ENCODE measurements at regions not wholly inside any gene's neighbourhood (a gene's known extent, or its start where the extent isn't known, plus 50 kb on each side); places are given as distances from the start of the nearest gene placed in this dataset.

DNA sequence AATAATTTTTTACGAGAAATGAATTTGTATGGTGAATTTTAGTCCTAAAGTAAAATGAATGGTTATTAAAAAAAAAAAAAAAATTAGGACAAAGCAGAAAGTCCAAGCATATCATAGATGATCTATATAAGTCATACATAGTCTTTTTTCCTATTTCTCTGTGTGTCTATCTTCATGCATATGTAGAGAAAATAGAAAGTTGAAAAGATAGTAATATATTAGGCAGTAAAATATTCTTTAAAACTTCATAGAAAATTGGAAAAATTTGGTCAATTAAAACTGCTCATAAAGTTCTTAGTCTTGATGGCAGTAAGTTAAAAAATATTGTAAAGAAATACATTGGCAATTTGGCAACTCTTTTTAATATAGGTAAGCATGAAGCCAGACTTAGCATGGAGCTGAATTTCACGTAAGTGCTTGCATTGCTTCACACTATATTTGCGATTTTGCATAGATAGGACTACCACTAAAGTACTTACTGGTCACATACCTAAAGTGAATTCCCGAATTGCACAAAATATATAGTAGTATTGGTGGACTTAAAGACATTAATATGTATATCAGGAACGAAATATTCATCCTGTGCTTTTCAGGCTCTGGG is 303.8 kb downstream of the IPO8 start:
- no peaks in the 10 kb centered on the region for H3K27me3 ChIP-seq (ENCODE audit: control insufficient read depth, extremely low read depth, insufficient read depth, low read length)
- no peak overlapping the region for H3K9ac ChIP-seq (ENCODE audit: control insufficient read depth, extremely low read depth, insufficient read depth, low read length)
- no peak overlapping the region for H2AFZ ChIP-seq (ENCODE audit: control insufficient read depth, low read length)
- H3K27ac ChIP-seq (ENCODE audit: control insufficient read depth, insufficient read depth, low read length): no peak overlapping the region
- H3K79me2 ChIP-seq (ENCODE audit: control insufficient read depth, insufficient read depth, low read length): no peaks in the 10 kb centered on the region
- no peaks in the 10 kb centered on the region for H4K20me1 ChIP-seq (ENCODE audit: control insufficient read depth, extremely low read depth, insufficient read depth, low read length)
- no peaks in the 10 kb centered on the region for H3K4me1 ChIP-seq (ENCODE audit: control insufficient read depth, extremely low read depth, insufficient read depth, low read length)
- TF ChIP-seq, protein P1, sequence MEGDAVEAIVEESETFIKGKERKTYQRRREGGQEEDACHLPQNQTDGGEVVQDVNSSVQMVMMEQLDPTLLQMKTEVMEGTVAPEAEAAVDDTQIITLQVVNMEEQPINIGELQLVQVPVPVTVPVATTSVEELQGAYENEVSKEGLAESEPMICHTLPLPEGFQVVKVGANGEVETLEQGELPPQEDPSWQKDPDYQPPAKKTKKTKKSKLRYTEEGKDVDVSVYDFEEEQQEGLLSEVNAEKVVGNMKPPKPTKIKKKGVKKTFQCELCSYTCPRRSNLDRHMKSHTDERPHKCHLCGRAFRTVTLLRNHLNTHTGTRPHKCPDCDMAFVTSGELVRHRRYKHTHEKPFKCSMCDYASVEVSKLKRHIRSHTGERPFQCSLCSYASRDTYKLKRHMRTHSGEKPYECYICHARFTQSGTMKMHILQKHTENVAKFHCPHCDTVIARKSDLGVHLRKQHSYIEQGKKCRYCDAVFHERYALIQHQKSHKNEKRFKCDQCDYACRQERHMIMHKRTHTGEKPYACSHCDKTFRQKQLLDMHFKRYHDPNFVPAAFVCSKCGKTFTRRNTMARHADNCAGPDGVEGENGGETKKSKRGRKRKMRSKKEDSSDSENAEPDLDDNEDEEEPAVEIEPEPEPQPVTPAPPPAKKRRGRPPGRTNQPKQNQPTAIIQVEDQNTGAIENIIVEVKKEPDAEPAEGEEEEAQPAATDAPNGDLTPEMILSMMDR (optimal IDR thresholded peaks at IDR 0.05 in 1 of 3, IDR thresholded peaks at IDR 0.05 in 1 of 3, conservative IDR thresholded peaks at IDR 0.05 in 1 of 3; ENCODE audit: extremely low read depth in 1 of 3, insufficient read depth in 2 of 3, low read length in 3 of 3): no peak
- TF ChIP-seq EZH2 (IDR thresholded peaks at IDR 0.05; ENCODE audit: low read length): no peak
- no peaks in the 10 kb centered on the region for H3K9me3 ChIP-seq (ENCODE audit: control insufficient read depth, low read depth, low read length)
- no peak for FAIRE-seq
- no peak overlapping the region for H3K4me3 ChIP-seq (ENCODE audit: control insufficient read depth in 2 of 3, extremely low read depth in 1 of 3, insufficient read depth in 2 of 3, low read depth in 1 of 3, low read length in 3 of 3)
- no peaks in the 10 kb centered on the region for H3K36me3 ChIP-seq (ENCODE audit: control insufficient read depth in 2 of 2, extremely low read depth in 1 of 2, insufficient read depth in 2 of 2, low read length in 2 of 2)
- no peak for DNase-seq (ENCODE audit: low read depth, low spot score)
- no peak overlapping the region for H3K4me2 ChIP-seq (ENCODE audit: control insufficient read depth, extremely low read depth, insufficient read depth, low read depth, low read length)
- H3K9me1 ChIP-seq (ENCODE audit: control insufficient read depth, extremely low read depth, insufficient read depth, low read length): no peaks in the 10 kb centered on the region
- dilution Hi-C loops (cut with MboI; ENCODE audit: extremely low pct_ligation_motif_present, low sequenced_read_pairs): no loop called here

DNA sequence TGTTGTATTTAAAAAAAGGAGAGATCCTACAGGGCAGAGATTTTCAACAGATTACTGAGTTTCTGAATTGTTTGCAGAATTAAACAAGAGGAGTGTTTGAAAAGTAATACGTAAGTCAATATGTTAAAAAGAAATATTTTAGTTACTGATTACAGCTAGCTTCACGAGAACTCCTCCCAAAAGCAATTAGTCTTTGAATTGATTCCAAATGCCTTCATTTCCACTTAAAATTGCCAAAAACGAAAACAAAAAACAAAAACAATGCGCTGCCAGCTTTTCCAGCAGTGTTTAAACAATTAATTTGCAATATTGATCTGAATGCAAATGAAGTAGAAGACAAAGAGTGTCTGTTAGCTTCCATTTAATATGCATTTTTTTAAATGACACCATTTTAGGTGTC is 310.0 kb downstream of the IPO8 start:
- H3K4me2 ChIP-seq (ENCODE audit: control insufficient read depth, extremely low read depth, insufficient read depth, low read depth, low read length): no peak overlapping the region
- H3K36me3 ChIP-seq (ENCODE audit: control insufficient read depth in 2 of 2, extremely low read depth in 1 of 2, insufficient read depth in 2 of 2, low read length in 2 of 2): no peaks in the 10 kb centered on the region
- FAIRE-seq (no peak), DNase-seq (ENCODE audit: low read depth, low spot score) (no peak)
- H3K9me3 ChIP-seq (ENCODE audit: control insufficient read depth, low read depth, low read length): no peaks in the 10 kb centered on the region
- no peaks in the 10 kb centered on the region for H4K20me1 ChIP-seq (ENCODE audit: control insufficient read depth, extremely low read depth, insufficient read depth, low read length)
- no peak overlapping the region for H2AFZ ChIP-seq (ENCODE audit: control insufficient read depth, low read length)
- no peak for TF ChIP-seq EZH2 (IDR thresholded peaks at IDR 0.05; ENCODE audit: low read length)
- no peaks in the 10 kb centered on the region for H3K4me1 ChIP-seq (ENCODE audit: control insufficient read depth, extremely low read depth, insufficient read depth, low read length)
- dilution Hi-C loops (cut with MboI; ENCODE audit: extremely low pct_ligation_motif_present, low sequenced_read_pairs): no loop called here
- no peaks in the 10 kb centered on the region for H3K9me1 ChIP-seq (ENCODE audit: control insufficient read depth, extremely low read depth, insufficient read depth, low read length)
- H3K9ac ChIP-seq (ENCODE audit: control insufficient read depth, extremely low read depth, insufficient read depth, low read length): no peak overlapping the region
- H3K27me3 ChIP-seq (ENCODE audit: control insufficient read depth, extremely low read depth, insufficient read depth, low read length): no peaks in the 10 kb centered on the region
- no peaks in the 10 kb centered on the region for H3K79me2 ChIP-seq (ENCODE audit: control insufficient read depth, insufficient read depth, low read length)
- no peak overlapping the region for H3K27ac ChIP-seq (ENCODE audit: control insufficient read depth, insufficient read depth, low read length)
- H3K4me3 ChIP-seq (ENCODE audit: control insufficient read depth in 2 of 3, extremely low read depth in 1 of 3, insufficient read depth in 2 of 3, low read depth in 1 of 3, low read length in 3 of 3): no peak overlapping the region

DNA sequence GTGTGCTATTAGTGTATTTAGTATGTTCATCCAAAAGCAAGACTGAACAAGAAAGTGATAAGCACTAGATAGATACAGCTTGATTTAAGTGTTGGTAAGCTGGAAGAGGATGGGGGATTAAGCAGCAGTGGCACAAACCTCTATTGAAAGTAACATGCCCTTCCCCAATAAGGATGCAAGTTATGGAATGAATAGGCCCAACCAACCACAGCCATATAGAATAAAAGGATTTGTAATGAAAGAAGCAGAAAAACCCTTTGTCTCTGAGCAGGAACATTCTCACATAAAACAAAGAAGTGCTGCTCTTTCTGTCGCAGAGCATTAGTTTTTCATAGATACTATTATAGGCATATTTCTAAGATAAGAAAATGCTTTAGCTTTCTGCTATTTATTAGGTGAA is 310.7 kb downstream of the IPO8 start:
- dilution Hi-C loops (cut with MboI; ENCODE audit: extremely low pct_ligation_motif_present, low sequenced_read_pairs): no loop called here
- no peaks in the 10 kb centered on the region for H4K20me1 ChIP-seq (ENCODE audit: control insufficient read depth, extremely low read depth, insufficient read depth, low read length)
- H3K4me2 ChIP-seq (ENCODE audit: control insufficient read depth, extremely low read depth, insufficient read depth, low read depth, low read length): no peak overlapping the region
- H3K4me3 ChIP-seq (ENCODE audit: control insufficient read depth in 2 of 3, extremely low read depth in 1 of 3, insufficient read depth in 2 of 3, low read depth in 1 of 3, low read length in 3 of 3): no peak overlapping the region
- no peak overlapping the region for H3K27ac ChIP-seq (ENCODE audit: control insufficient read depth, insufficient read depth, low read length)
- no peaks in the 10 kb centered on the region for H3K9me3 ChIP-seq (ENCODE audit: control insufficient read depth, low read depth, low read length)
- TF ChIP-seq EZH2 (IDR thresholded peaks at IDR 0.05; ENCODE audit: low read length): no peak
- TF ChIP-seq, protein P1 (optimal IDR thresholded peaks at IDR 0.05 in 1 of 3, IDR thresholded peaks at IDR 0.05 in 1 of 3, conservative IDR thresholded peaks at IDR 0.05 in 1 of 3; ENCODE audit: extremely low read depth in 1 of 3, insufficient read depth in 2 of 3, low read length in 3 of 3): no peak
- no peaks in the 10 kb centered on the region for H3K27me3 ChIP-seq (ENCODE audit: control insufficient read depth, extremely low read depth, insufficient read depth, low read length)
- H2AFZ ChIP-seq (ENCODE audit: control insufficient read depth, low read length): no peak overlapping the region
- H3K9me1 ChIP-seq (ENCODE audit: control insufficient read depth, extremely low read depth, insufficient read depth, low read length): no peaks in the 10 kb centered on the region
- no peaks in the 10 kb centered on the region for H3K36me3 ChIP-seq (ENCODE audit: control insufficient read depth in 2 of 2, extremely low read depth in 1 of 2, insufficient read depth in 2 of 2, low read length in 2 of 2)
- no peak for DNase-seq (ENCODE audit: low read depth, low spot score)
- H3K4me1 ChIP-seq (ENCODE audit: control insufficient read depth, extremely low read depth, insufficient read depth, low read length): no peaks in the 10 kb centered on the region
- H3K9ac ChIP-seq (ENCODE audit: control insufficient read depth, extremely low read depth, insufficient read depth, low read length): no peak overlapping the region
- no peak for FAIRE-seq
- no peaks in the 10 kb centered on the region for H3K79me2 ChIP-seq (ENCODE audit: control insufficient read depth, insufficient read depth, low read length)

Measured in keratinocyte (primary cell).